H9 (cell line): ENCODE measurements at regions not wholly inside any gene's neighbourhood (a gene's known extent, or its start where the extent isn't known, plus 50 kb on each side); places are given as distances from the start of the nearest gene placed in this dataset.

Experiments
- DNase-seq: peaks from one replicate; pipeline ENCODE4 v3.0.0-alpha.2; 2017
- H2AFZ ChIP-seq: one replicate; pipeline ENCODE4 v1.6.1; 2013; ENCODE audit warnings: mild to moderate bottlenecking, low read length, control low read depth, moderate library complexity
- H2AK5ac ChIP-seq: 2 replicates; pipeline ENCODE4 v1.6.1; 2013; ENCODE audit warnings: low read length, control low read depth, mixed read lengths; ENCODE audit not compliant: insufficient read length
- H2BK120ac ChIP-seq: one replicate; pipeline ENCODE4 v1.6.1; 2013; ENCODE audit warnings: low read depth, mild to moderate bottlenecking, low read length, control low read depth, inconsistent platforms; ENCODE audit not compliant: poor library complexity, severe bottlenecking
- H2BK12ac ChIP-seq: 2 replicates; pipeline ENCODE4 v1.6.1; 2013; ENCODE audit warnings: low read length, control low read depth, mixed read lengths, low read depth; ENCODE audit not compliant: insufficient read length
- H2BK15ac ChIP-seq: 2 replicates; pipeline ENCODE4 v1.6.1; 2013; ENCODE audit warnings: low read depth, low read length, control low read depth
- H2BK20ac ChIP-seq: one replicate; pipeline ENCODE4 v1.6.1; 2013; ENCODE audit warnings: low read depth, mild to moderate bottlenecking, low read length, control low read depth, inconsistent platforms; ENCODE audit not compliant: poor library complexity, severe bottlenecking
- H2BK5ac ChIP-seq: 2 replicates; pipeline ENCODE4 v1.6.1; 2013; ENCODE audit warnings: low read length, control low read depth, mixed read lengths; ENCODE audit not compliant: insufficient read length
- H3K14ac ChIP-seq: 2 replicates; pipeline ENCODE4 v1.6.1; 2013; ENCODE audit warnings: low read length, control low read depth; ENCODE audit not compliant: insufficient read depth
- H3K18ac ChIP-seq: 2 replicates; pipeline ENCODE4 v1.6.1; 2013; ENCODE audit warnings: low read depth, mild to moderate bottlenecking, mixed read lengths, low read length, control low read depth; ENCODE audit not compliant: insufficient read length
- H3K23ac ChIP-seq: 2 replicates; pipeline ENCODE4 v1.6.1; 2013; ENCODE audit warnings: low read length, control low read depth, mixed read lengths, low read depth; ENCODE audit not compliant: insufficient read length
- H3K23me2 ChIP-seq: 2 replicates; pipeline ENCODE4 v1.6.1; 2013; ENCODE audit warnings: low read depth, mild to moderate bottlenecking, mixed read lengths, low read length, control low read depth; ENCODE audit not compliant: insufficient read length, poor library complexity, severe bottlenecking
- H3K27ac ChIP-seq: 2 replicates; pipeline ENCODE4 v1.5.1; 2013; ENCODE audit warnings: low read length, control low read depth, mixed read lengths, low read depth; ENCODE audit not compliant: insufficient read length
- H3K27me3 ChIP-seq: 2 replicates; pipeline ENCODE4 v1.6.1; 2013; ENCODE audit warnings: low read length, control low read depth, inconsistent platforms; ENCODE audit not compliant: insufficient read depth
- H3K4ac ChIP-seq: 2 replicates; pipeline ENCODE4 v1.6.1; 2013; ENCODE audit warnings: low read depth, mild to moderate bottlenecking, control low read depth, inconsistent platforms, low read length, moderate library complexity
- H3K4me1 ChIP-seq: 2 replicates; pipeline ENCODE4 v1.6.1; 2013; ENCODE audit warnings: low read length, control low read depth, inconsistent platforms; ENCODE audit not compliant: insufficient read depth
- H3K4me2 ChIP-seq: 2 replicates; pipeline ENCODE4 v1.6.1; 2013; ENCODE audit warnings: low read length, control low read depth, mixed read lengths; ENCODE audit not compliant: insufficient read length, insufficient read depth
- H3K56ac ChIP-seq: 2 replicates; pipeline ENCODE4 v1.6.1; 2013; ENCODE audit warnings: low read depth, mild to moderate bottlenecking, mixed read lengths, low read length, control low read depth; ENCODE audit not compliant: insufficient read length
- H3K79me1 ChIP-seq: 2 replicates; pipeline ENCODE4 v1.6.1; 2013; ENCODE audit warnings: low read depth, mild to moderate bottlenecking, moderate library complexity, low read length, control low read depth, inconsistent platforms; ENCODE audit not compliant: insufficient read depth, poor library complexity, severe bottlenecking
- H3K79me2 ChIP-seq: 2 replicates; pipeline ENCODE4 v1.6.1; 2013; ENCODE audit warnings: low read length, control low read depth, inconsistent platforms; ENCODE audit not compliant: insufficient read depth
- H3K9ac ChIP-seq: 2 replicates; pipeline ENCODE4 v1.6.1; 2013; ENCODE audit warnings: low read length, control low read depth, mixed read lengths; ENCODE audit not compliant: insufficient read length; ENCODE audit errors: extremely low read depth
- H3K9me3 ChIP-seq: one replicate; pipeline ENCODE4 v1.6.1; 2013; ENCODE audit warnings: low read depth, low read length, inconsistent platforms; ENCODE audit not compliant: control insufficient read depth
- H3T11ph ChIP-seq: one replicate; pipeline ENCODE4 v1.6.1; 2013; ENCODE audit warnings: mild to moderate bottlenecking, low read length, control low read depth, inconsistent platforms
- H4K20me1 ChIP-seq: one replicate; pipeline ENCODE4 v1.6.1; 2013; ENCODE audit not compliant: control insufficient read depth, insufficient read length, insufficient read depth
- H4K5ac ChIP-seq: 2 replicates; pipeline ENCODE4 v1.6.1; 2013; ENCODE audit warnings: low read depth, mild to moderate bottlenecking, mixed read lengths, low read length, control low read depth; ENCODE audit not compliant: insufficient read length
- H4K8ac ChIP-seq: replicated peaks from 2 replicates; pipeline ENCODE4 v1.6.1; 2013; ENCODE audit warnings: low read length, control low read depth, mixed read lengths, low read depth; ENCODE audit not compliant: insufficient read length
- H4K91ac ChIP-seq: 2 replicates; pipeline ENCODE4 v1.6.1; 2013; ENCODE audit warnings: low read depth, mild to moderate bottlenecking, moderate library complexity, mixed read lengths, low read length, control low read depth; ENCODE audit not compliant: insufficient read length
- H3K27ac Mint-ChIP-seq, 3 experiments: 2 replicates in 2 of 3; 3 replicates in 1 of 3; pipeline ENCODE4 v1.8.0; 2020 to 2021; ENCODE audit warnings: mixed read lengths in 3 of 3, mild to moderate bottlenecking in 1 of 3, moderate library complexity in 1 of 3
- H3K27me3 Mint-ChIP-seq: 2 replicates; pipeline ENCODE4 v1.8.0; 2021; ENCODE audit warnings: low read depth, mild to moderate bottlenecking, moderate library complexity, mixed read lengths
- H3K36me3 Mint-ChIP-seq, 3 experiments: 2 replicates in 2 of 3; 3 replicates in 1 of 3; pipeline ENCODE4 v1.8.0; 2020 to 2021; ENCODE audit warnings: low read depth in 3 of 3, mixed read lengths in 3 of 3; ENCODE audit not compliant: insufficient read depth in 1 of 3
- H3K4me1 Mint-ChIP-seq, 2 experiments: 2 replicates each; pipeline ENCODE4 v1.8.0; 2020; ENCODE audit warnings: mixed read lengths in 2 of 2
- H3K4me3 Mint-ChIP-seq, 2 experiments: 2 replicates in 1 of 2; 3 replicates in 1 of 2; pipeline ENCODE4 v1.8.0; 2020 to 2021; ENCODE audit warnings: mild to moderate bottlenecking in 2 of 2, mixed read lengths in 2 of 2, moderate library complexity in 1 of 2
- H3K9me3 Mint-ChIP-seq, 2 experiments: 2 replicates in 1 of 2; 3 replicates in 1 of 2; pipeline ENCODE4 v1.8.0; 2020; ENCODE audit warnings: mild to moderate bottlenecking in 2 of 2, mixed read lengths in 2 of 2, moderate library complexity in 1 of 2
- WGBS: extraction: QIAGEN DNeasy Blood & Tissue Kit; methylation state at CpG from one replicate; pipeline ENCODE4 v1.1.7; 2013; ENCODE audit warnings: missing lambda C conversion rate, low lambda C conversion rate, mixed read lengths; ENCODE audit not compliant: insufficient read length; ENCODE audit errors: extremely low coverage; 5-methylcytosine and 5-hydroxymethylcytosine counted together
- TF ChIP-seq, protein P1 (sequence below): fragments of 200-600 bp; sonication (generic); conservative IDR thresholded peaks from 3 replicates; pipeline ENCODE4 v1.8.0; 2021; ENCODE audit warnings: antibody characterized with exemption, mild to moderate bottlenecking

DNA sequence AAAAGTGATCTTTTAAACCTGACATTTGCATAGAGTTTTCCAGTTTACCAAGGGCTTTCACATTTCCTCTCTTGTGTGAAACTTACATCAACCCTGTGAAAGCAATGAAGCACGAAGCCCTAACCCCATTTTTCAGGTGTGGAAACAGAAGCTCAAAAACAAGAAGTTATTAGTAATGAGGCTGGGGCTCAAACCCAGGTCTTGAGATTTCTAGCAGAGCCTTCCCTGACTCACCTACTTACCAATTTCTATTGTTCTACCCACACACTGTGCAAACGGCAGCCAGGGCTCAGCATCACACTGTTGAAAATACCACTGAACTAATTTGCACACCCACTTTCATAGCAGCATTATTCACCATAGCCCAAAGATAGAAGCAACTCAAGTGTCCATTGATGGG is 117.8 kb upstream of the IGF1R start:
- Histone ChIP-seq H3K27ac (no peak overlapping the region), H3K4me1 (no peaks in the 10 kb centered on the region), H3K23ac (no peak overlapping the region), H4K8ac (no peak overlapping the region), H3K27me3 (no peaks in the 10 kb centered on the region), H2AK5ac (no peak overlapping the region), H3T11ph (no peak overlapping the region), H4K91ac (no peak overlapping the region), H2AFZ (no peak overlapping the region), H3K18ac (no peak overlapping the region), H3K14ac (no peak overlapping the region), H2BK20ac (no peak overlapping the region), H3K23me2 (no peaks in the 10 kb centered on the region), H3K4me2 (no peak overlapping the region), H3K4ac (no peak overlapping the region), H2BK12ac (no peak overlapping the region), H2BK120ac (no peak overlapping the region), H3K56ac (no peak overlapping the region), H3K9me3 (no peaks in the 10 kb centered on the region), H4K20me1 (no peaks in the 10 kb centered on the region), H4K5ac (no peak overlapping the region), H2BK5ac (no peak overlapping the region), H3K79me2 (no peaks in the 10 kb centered on the region), H2BK15ac (no peak overlapping the region), H3K79me1 (no peaks in the 10 kb centered on the region), H3K9ac (no peak overlapping the region)
- H3K27me3 Mint-ChIP-seq, result peaks cover 3% of the 10 kb centered on the region
- H3K4me3 Mint-ChIP-seq, result no peak overlapping the region
- TF ChIP-seq, protein P1, sequence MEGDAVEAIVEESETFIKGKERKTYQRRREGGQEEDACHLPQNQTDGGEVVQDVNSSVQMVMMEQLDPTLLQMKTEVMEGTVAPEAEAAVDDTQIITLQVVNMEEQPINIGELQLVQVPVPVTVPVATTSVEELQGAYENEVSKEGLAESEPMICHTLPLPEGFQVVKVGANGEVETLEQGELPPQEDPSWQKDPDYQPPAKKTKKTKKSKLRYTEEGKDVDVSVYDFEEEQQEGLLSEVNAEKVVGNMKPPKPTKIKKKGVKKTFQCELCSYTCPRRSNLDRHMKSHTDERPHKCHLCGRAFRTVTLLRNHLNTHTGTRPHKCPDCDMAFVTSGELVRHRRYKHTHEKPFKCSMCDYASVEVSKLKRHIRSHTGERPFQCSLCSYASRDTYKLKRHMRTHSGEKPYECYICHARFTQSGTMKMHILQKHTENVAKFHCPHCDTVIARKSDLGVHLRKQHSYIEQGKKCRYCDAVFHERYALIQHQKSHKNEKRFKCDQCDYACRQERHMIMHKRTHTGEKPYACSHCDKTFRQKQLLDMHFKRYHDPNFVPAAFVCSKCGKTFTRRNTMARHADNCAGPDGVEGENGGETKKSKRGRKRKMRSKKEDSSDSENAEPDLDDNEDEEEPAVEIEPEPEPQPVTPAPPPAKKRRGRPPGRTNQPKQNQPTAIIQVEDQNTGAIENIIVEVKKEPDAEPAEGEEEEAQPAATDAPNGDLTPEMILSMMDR, result no peak
- H3K4me1 Mint-ChIP-seq, result peaks cover 4 to 6% of the 10 kb centered on the region in 2 experiments; a peak in 3 of 4 replicates
- no peak overlapping the region for H3K27ac Mint-ChIP-seq
- no CpG with 5 or more reads among the region's 2 CpGs for WGBS
- DNase-seq, result no peak
- H3K36me3 Mint-ChIP-seq, result no peaks in the 10 kb centered on the region
- H3K9me3 Mint-ChIP-seq, result no peaks in the 10 kb centered on the region; a peak in 1 of 5 replicates
